ENCODE measurements at regions not wholly inside any gene's neighbourhood (a gene's known extent, or its start where the extent isn't known, plus 50 kb on each side); places are given as distances from the start of the nearest gene placed in this dataset.

DNA sequence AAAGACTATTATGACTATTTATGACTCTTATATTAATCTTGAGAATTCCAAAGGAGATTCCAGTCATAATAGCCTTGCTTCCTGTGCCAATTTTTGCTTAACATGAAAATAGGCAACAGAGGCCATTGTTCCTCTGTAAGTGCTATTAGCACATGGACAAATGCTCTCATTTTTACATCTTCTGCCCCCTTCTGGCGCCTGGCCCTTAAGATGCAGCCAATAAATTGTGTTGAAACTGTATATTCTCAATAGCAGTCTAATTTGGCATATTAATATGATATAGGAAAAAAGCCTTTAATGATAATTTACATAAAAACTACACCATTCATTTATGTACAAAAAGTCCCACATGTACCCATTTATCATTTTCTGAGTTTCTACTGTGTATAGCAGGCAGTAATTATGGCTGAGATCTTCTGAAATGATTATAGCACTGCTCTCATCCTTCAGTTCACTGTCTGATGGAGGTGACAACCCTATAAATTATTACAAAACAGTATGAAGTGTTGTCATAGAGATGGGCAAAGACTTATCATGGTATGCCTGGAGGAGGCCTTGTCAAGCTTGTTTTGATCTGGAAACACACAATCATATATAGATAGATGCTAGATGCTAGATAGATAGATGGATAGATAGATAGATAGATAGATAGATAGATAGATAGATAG is 613.3 kb downstream of the TSN start:
- Mint-ChIP-seq H3K27me3 (no peaks in the 10 kb centered on the region), H3K4me3 (no peak overlapping the region), H3K9me3 (ENCODE audit: low read depth) (peaks cover 7% of the 10 kb centered on the region), H3K36me3 (no peaks in the 10 kb centered on the region), H3K27ac (no peak overlapping the region), H3K4me1 (ENCODE audit: low read depth) (no peaks in the 10 kb centered on the region)

DNA sequence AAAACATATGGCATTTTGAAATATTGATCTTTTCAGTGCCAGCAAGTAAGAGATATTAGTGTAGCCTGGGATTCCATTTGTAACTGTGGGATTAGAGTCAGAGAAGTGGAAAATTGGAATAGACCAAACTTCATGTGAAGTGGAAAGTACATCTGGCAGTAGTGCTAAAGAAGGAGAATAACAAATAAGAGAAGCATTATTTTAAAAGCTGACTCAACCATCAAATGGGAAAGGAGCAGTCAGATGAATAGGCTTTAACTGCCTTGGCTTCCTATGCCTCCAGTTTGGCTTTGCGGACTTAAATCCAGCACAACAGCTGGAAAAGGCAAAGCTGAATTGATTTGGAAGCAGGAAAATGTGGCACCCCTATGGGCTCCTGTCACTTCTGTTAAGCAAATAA is 623.1 kb downstream of the TSN start:
- Mint-ChIP-seq H3K27ac (no peak overlapping the region), H3K9me3 (ENCODE audit: low read depth) (no peaks in the 10 kb centered on the region), H3K36me3 (no peaks in the 10 kb centered on the region), H3K4me3 (no peak overlapping the region), H3K27me3 (no peaks in the 10 kb centered on the region), H3K4me1 (ENCODE audit: low read depth) (no peaks in the 10 kb centered on the region)

- Mint-ChIP-seq H3K36me3 (no peaks in the 10 kb centered on the region), H3K4me1 (ENCODE audit: low read depth) (no peaks in the 10 kb centered on the region), H3K27me3 (peaks cover 2% of the 10 kb centered on the region), H3K27ac (no peak overlapping the region), H3K4me3 (no peak overlapping the region), H3K9me3 (ENCODE audit: low read depth) (peaks cover 21% of the 10 kb centered on the region)
Observed at GRCh38 chr2:122384768-122385333, 629.4 kb downstream of the TSN start.

DNA sequence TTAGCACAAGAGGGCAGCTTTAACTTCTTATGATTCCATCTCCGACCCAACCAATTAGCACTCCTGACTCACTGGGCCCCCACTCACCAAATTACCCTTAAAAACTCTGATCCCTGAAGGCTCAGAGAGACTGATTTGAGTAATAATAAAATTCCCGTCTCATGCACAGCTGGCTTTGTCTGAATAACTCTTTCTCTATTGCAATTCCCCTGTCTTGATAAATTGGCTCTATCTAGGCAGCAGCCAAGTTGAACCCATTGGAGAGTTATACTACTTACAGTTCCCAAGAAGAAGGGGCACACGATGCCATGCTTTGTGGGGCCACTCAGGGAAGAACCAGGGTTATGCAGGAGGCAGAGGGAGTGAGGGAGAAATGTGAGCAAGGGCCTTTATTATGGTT is 632.8 kb downstream of the TSN start:
- Mint-ChIP-seq H3K9me3 (ENCODE audit: low read depth) (peaks cover 21% of the 10 kb centered on the region), H3K4me3 (no peak overlapping the region), H3K4me1 (ENCODE audit: low read depth) (no peaks in the 10 kb centered on the region), H3K27me3 (peaks cover 2% of the 10 kb centered on the region), H3K27ac (no peak overlapping the region), H3K36me3 (no peaks in the 10 kb centered on the region)

- peaks cover 21% of the 10 kb centered on the region for H3K9me3 Mint-ChIP-seq (ENCODE audit: low read depth)
- H3K4me3 Mint-ChIP-seq: no peak overlapping the region
- H3K4me1 Mint-ChIP-seq (ENCODE audit: low read depth): no peaks in the 10 kb centered on the region
- H3K27ac Mint-ChIP-seq: no peak overlapping the region
- H3K36me3 Mint-ChIP-seq: no peaks in the 10 kb centered on the region
- H3K27me3 Mint-ChIP-seq: peaks cover 2% of the 10 kb centered on the region
Observed at GRCh38 chr2:122389694-122390093, 634.2 kb downstream of the TSN start.

- Mint-ChIP-seq H3K4me1 (ENCODE audit: low read depth) (no peaks in the 10 kb centered on the region), H3K27ac (no peak overlapping the region), H3K36me3 (no peaks in the 10 kb centered on the region), H3K27me3 (peaks cover 2% of the 10 kb centered on the region), H3K9me3 (ENCODE audit: low read depth) (peaks cover 21% of the 10 kb centered on the region), H3K4me3 (no peak overlapping the region)
Observed at GRCh38 chr2:122390406-122390805, 635.0 kb downstream of the TSN start.

- H3K27ac Mint-ChIP-seq: no peak overlapping the region
- peaks cover 21% of the 10 kb centered on the region for H3K9me3 Mint-ChIP-seq (ENCODE audit: low read depth)
- no peak overlapping the region for H3K4me3 Mint-ChIP-seq
- no peaks in the 10 kb centered on the region for H3K27me3 Mint-ChIP-seq
- H3K36me3 Mint-ChIP-seq: no peaks in the 10 kb centered on the region
- H3K4me1 Mint-ChIP-seq (ENCODE audit: low read depth): no peaks in the 10 kb centered on the region
Observed at GRCh38 chr2:122391726-122392125, 636.3 kb downstream of the TSN start.

GRCh38 chr2:122395687-122396086 is 640.2 kb downstream of the TSN start:
- H3K27ac Mint-ChIP-seq: no peak overlapping the region
- H3K27me3 Mint-ChIP-seq: peaks cover 2% of the 10 kb centered on the region
- no peaks in the 10 kb centered on the region for H3K36me3 Mint-ChIP-seq
- peaks cover 6% of the 10 kb centered on the region for H3K9me3 Mint-ChIP-seq (ENCODE audit: low read depth)
- no peaks in the 10 kb centered on the region for H3K4me1 Mint-ChIP-seq (ENCODE audit: low read depth)
- no peak overlapping the region for H3K4me3 Mint-ChIP-seq

GRCh38 chr2:122411231-122411630 is 655.8 kb downstream of the TSN start:
- H3K36me3 Mint-ChIP-seq: no peaks in the 10 kb centered on the region
- H3K4me3 Mint-ChIP-seq: no peak overlapping the region

DNA sequence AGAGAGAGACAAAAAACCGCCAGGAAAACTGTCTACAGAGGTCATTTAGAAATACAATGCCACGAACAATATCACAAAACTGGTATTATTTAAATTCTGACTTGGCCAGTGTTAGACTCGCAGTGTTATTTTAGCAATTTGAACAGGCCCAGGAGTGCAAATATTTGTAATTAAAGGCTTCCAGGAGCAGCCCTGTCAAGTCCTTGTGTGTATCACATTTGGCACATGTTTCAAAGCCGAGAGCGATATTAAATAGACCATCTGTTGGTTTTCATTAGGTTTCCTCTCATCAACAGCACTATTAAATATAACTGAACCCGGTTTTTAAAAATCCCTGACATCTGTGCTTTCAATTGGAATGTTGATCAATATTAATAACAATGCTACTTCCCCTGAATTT is 656.9 kb downstream of the TSN start:
- Mint-ChIP-seq H3K27me3 (peaks cover 1% of the 10 kb centered on the region), H3K27ac (no peak overlapping the region), H3K4me3 (no peak overlapping the region), H3K36me3 (no peaks in the 10 kb centered on the region), H3K4me1 (ENCODE audit: low read depth) (no peaks in the 10 kb centered on the region), H3K9me3 (ENCODE audit: low read depth) (no peaks in the 10 kb centered on the region)

More at GRCh38 chr2:122411231-122411630, 655.8 kb downstream of the TSN start:
- H3K27ac Mint-ChIP-seq: no peak overlapping the region
- no peaks in the 10 kb centered on the region for H3K4me1 Mint-ChIP-seq (ENCODE audit: low read depth)
- H3K9me3 Mint-ChIP-seq (ENCODE audit: low read depth): no peaks in the 10 kb centered on the region
- peaks cover 1% of the 10 kb centered on the region for H3K27me3 Mint-ChIP-seq

- no peaks in the 10 kb centered on the region for H3K36me3 Mint-ChIP-seq
- no peaks in the 10 kb centered on the region for H3K4me1 Mint-ChIP-seq (ENCODE audit: low read depth)
Observed at GRCh38 chr2:122414902-122415301, 659.5 kb downstream of the TSN start.

GRCh38 chr2:122417114-122417513 is 661.7 kb downstream of the TSN start:
- H3K9me3 Mint-ChIP-seq (ENCODE audit: low read depth): no peaks in the 10 kb centered on the region
- H3K27me3 Mint-ChIP-seq: peaks cover 1% of the 10 kb centered on the region
- H3K4me3 Mint-ChIP-seq: no peak overlapping the region

More at GRCh38 chr2:122414902-122415301, 659.5 kb downstream of the TSN start:
- H3K27ac Mint-ChIP-seq: no peak overlapping the region
- H3K27me3 Mint-ChIP-seq: peaks cover 1% of the 10 kb centered on the region
- no peak overlapping the region for H3K4me3 Mint-ChIP-seq
- no peaks in the 10 kb centered on the region for H3K9me3 Mint-ChIP-seq (ENCODE audit: low read depth)

GRCh38 chr2:122421775-122422174 is 666.3 kb downstream of the TSN start:
- Mint-ChIP-seq H3K4me1 (ENCODE audit: low read depth) (no peaks in the 10 kb centered on the region), H3K27me3 (no peaks in the 10 kb centered on the region), H3K9me3 (ENCODE audit: low read depth) (peaks cover 1% of the 10 kb centered on the region), H3K27ac (no peak overlapping the region), H3K36me3 (no peaks in the 10 kb centered on the region), H3K4me3 (no peak overlapping the region)

More at GRCh38 chr2:122417114-122417513, 661.7 kb downstream of the TSN start:
- Mint-ChIP-seq H3K4me1 (ENCODE audit: low read depth) (no peaks in the 10 kb centered on the region), H3K27ac (no peak overlapping the region), H3K36me3 (no peaks in the 10 kb centered on the region)

- Mint-ChIP-seq H3K27me3 (no peaks in the 10 kb centered on the region), H3K27ac (no peak overlapping the region), H3K4me3 (no peak overlapping the region), H3K4me1 (ENCODE audit: low read depth) (no peaks in the 10 kb centered on the region), H3K36me3 (no peaks in the 10 kb centered on the region), H3K9me3 (ENCODE audit: low read depth) (peaks cover 5% of the 10 kb centered on the region)
Observed at GRCh38 chr2:122422384-122422991, 667.0 kb downstream of the TSN start.

DNA sequence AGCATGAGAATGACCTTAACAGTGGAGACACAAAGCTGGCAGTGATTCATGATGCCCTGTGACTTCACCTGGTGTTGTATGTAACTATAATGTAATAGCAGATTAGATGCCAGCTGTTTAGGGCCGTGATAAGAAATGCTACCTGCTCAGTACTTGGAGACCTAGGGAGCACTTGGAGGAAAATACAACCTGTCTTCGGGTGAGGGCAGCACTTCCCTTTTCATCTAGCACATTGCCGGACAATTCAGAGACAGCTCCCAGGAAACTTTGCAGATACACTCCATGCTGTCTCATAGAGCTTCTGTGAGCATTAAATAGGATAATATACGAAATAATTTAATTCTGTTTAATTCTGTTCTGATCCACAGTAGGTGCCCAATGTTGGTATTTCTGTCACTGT is 668.5 kb downstream of the TSN start:
- Mint-ChIP-seq H3K36me3 (no peaks in the 10 kb centered on the region), H3K9me3 (ENCODE audit: low read depth) (peaks cover 5% of the 10 kb centered on the region), H3K4me3 (no peak overlapping the region), H3K4me1 (ENCODE audit: low read depth) (no peaks in the 10 kb centered on the region), H3K27me3 (no peaks in the 10 kb centered on the region), H3K27ac (no peak overlapping the region)
